Neural crest cell (in vitro differentiated cells): ENCODE measurements at regions not wholly inside any gene's neighbourhood (a gene's known extent, or its start where the extent isn't known, plus 50 kb on each side); places are given as distances from the start of the nearest gene placed in this dataset.

Experiments used
- DNase-seq: peaks from one replicate; pipeline ENCODE4 v3.0.0; 2021; ENCODE audit warnings: low read depth, mixed read lengths, low spot score
- H3K27ac Mint-ChIP-seq: one replicate; pipeline ENCODE4 v1.8.0; 2021; ENCODE audit warnings: mild to moderate bottlenecking, mixed read lengths; ENCODE audit not compliant: unreplicated experiment
- H3K27me3 Mint-ChIP-seq: 2 replicates; pipeline ENCODE4 v1.8.0; 2021; ENCODE audit warnings: low read depth, mild to moderate bottlenecking, mixed read lengths
- H3K36me3 Mint-ChIP-seq: 2 replicates; pipeline ENCODE4 v1.8.0; 2021; ENCODE audit warnings: low read depth, mild to moderate bottlenecking, mixed read lengths
- H3K4me1 Mint-ChIP-seq: 2 replicates; pipeline ENCODE4 v1.8.0; 2021; ENCODE audit warnings: mixed read lengths
- H3K4me3 Mint-ChIP-seq: one replicate; pipeline ENCODE4 v1.8.0; 2021; ENCODE audit warnings: mild to moderate bottlenecking, mixed read lengths
- H3K9me3 Mint-ChIP-seq: 2 replicates; pipeline ENCODE4 v1.8.0; 2021; ENCODE audit warnings: mixed read lengths
- CTCF ChIP-seq: fragments of 200-600 bp; sonication (generic); conservative IDR thresholded peaks from 2 replicates; pipeline ENCODE4 v1.5.0; 2021; ENCODE audit warnings: antibody characterized with exemption, mild to moderate bottlenecking

GRCh38 chr21:18677632-18678031 lies 274.0 kb upstream of the TMPRSS15 start:
- H3K36me3 Mint-ChIP-seq = no peaks in the 10 kb centered on the region

GRCh38 chr21:18705971-18706370 lies 302.4 kb upstream of the TMPRSS15 start:
- Mint-ChIP-seq H3K27me3 (no peaks in the 10 kb centered on the region), H3K4me3 (no peak overlapping the region), H3K36me3 (no peaks in the 10 kb centered on the region), H3K27ac (no peak overlapping the region), H3K9me3 (no peaks in the 10 kb centered on the region), H3K4me1 (no peaks in the 10 kb centered on the region)
- no peak for TF ChIP-seq CTCF
- no peak for DNase-seq

More at GRCh38 chr21:18677632-18678031, 274.0 kb upstream of the TMPRSS15 start:
- H3K4me3 Mint-ChIP-seq = no peak overlapping the region
- TF ChIP-seq CTCF = no peak
- no peaks in the 10 kb centered on the region for H3K9me3 Mint-ChIP-seq
- no peaks in the 10 kb centered on the region for H3K27me3 Mint-ChIP-seq
- no peak for DNase-seq
- H3K27ac Mint-ChIP-seq = no peak overlapping the region
- no peaks in the 10 kb centered on the region for H3K4me1 Mint-ChIP-seq

GRCh38 chr21:18711662-18712061 lies 308.1 kb upstream of the TMPRSS15 start:
- H3K4me1 Mint-ChIP-seq = no peaks in the 10 kb centered on the region
- no peak for TF ChIP-seq CTCF
- no peak overlapping the region for H3K4me3 Mint-ChIP-seq
- H3K27ac Mint-ChIP-seq = no peak overlapping the region
- H3K27me3 Mint-ChIP-seq = no peaks in the 10 kb centered on the region
- DNase-seq = no peak
- peaks cover 2% of the 10 kb centered on the region for H3K36me3 Mint-ChIP-seq
- H3K9me3 Mint-ChIP-seq = peaks cover 7% of the 10 kb centered on the region

- Mint-ChIP-seq H3K36me3 (peaks cover 2% of the 10 kb centered on the region), H3K27me3 (no peaks in the 10 kb centered on the region), H3K27ac (no peak overlapping the region), H3K4me3 (no peak overlapping the region), H3K9me3 (peaks cover 7% of the 10 kb centered on the region), H3K4me1 (no peaks in the 10 kb centered on the region)
- no peak for DNase-seq
- no peak for TF ChIP-seq CTCF
These were observed 312.0 kb upstream of the TMPRSS15 start for GRCh38 chr21:18715606-18716005.

GRCh38 chr21:18716578-18717138 lies 313.1 kb upstream of the TMPRSS15 start:
- peaks cover 3% of the 10 kb centered on the region for H3K9me3 Mint-ChIP-seq
- no peaks in the 10 kb centered on the region for H3K27me3 Mint-ChIP-seq
- no peak overlapping the region for H3K27ac Mint-ChIP-seq
- H3K36me3 Mint-ChIP-seq = no peaks in the 10 kb centered on the region
- H3K4me3 Mint-ChIP-seq = no peak overlapping the region
- H3K4me1 Mint-ChIP-seq = no peaks in the 10 kb centered on the region
- no peak for TF ChIP-seq CTCF
- DNase-seq = no peak
